Tibial nerve (tissue), 4 donors: ENCODE measurements at regions not wholly inside any gene's neighbourhood (a gene's known extent, or its start where the extent isn't known, plus 50 kb on each side); places are given as distances from the start of the nearest gene placed in this dataset.

Experiments
- DNase-seq, 2 donors: peaks; one replicate each; pipeline ENCODE4 v3.0.0-alpha.2; 2019; ENCODE audit warnings: low spot score in 2 of 2
- H3K27ac ChIP-seq, 4 donors: fragments of 200-600 bp; sonication (generic) in 3 of 4; one replicate each; pipeline ENCODE4 v1.5.1; 2017 to 2019; ENCODE audit warnings: mild to moderate bottlenecking in 1 of 4
- H3K27me3 ChIP-seq, 2 donors: fragments of 200-600 bp; sonication (generic) in 1 of 2; one replicate each; pipeline versions ENCODE4 v1.5.1 to v1.6.0; 2017 to 2019
- H3K36me3 ChIP-seq, 3 donors: fragments of 200-600 bp; sonication (generic); one replicate each; pipeline ENCODE4 v1.5.1; 2018 to 2019
- H3K4me1 ChIP-seq, 4 donors: fragments of 200-600 bp; sonication (generic) in 3 of 4; one replicate each; pipeline ENCODE4 v1.5.1; 2017 to 2019
- H3K4me3 ChIP-seq, 4 donors: fragments of 200-600 bp; sonication (generic) in 3 of 4; one replicate each; pipeline ENCODE4 v1.5.1; 2017 to 2019; ENCODE audit warnings: mild to moderate bottlenecking in 1 of 4, moderate library complexity in 1 of 4
- H3K9me3 ChIP-seq, 4 donors: fragments of 200-600 bp; sonication (generic) in 3 of 4; one replicate each; pipeline ENCODE4 v1.5.1; 2017 to 2019
- CTCF ChIP-seq, 5 experiments: fragments of 200-600 bp in 3 of 5; fragments of 450-650 bp in 2 of 5; sonication (generic) in 3 of 5; IDR thresholded peaks; one replicate each; pipeline ENCODE4 v1.5.1; 2016 to 2019; ENCODE audit warnings: antibody characterized with exemption in 5 of 5, mild to moderate bottlenecking in 3 of 5, moderate library complexity in 2 of 5
- EP300 ChIP-seq, 2 donors: sonication (generic); formaldehyde crosslinking; IDR thresholded peaks; one replicate each; pipeline ENCODE4 v1.6.1; 2017; ENCODE audit warnings: antibody characterized with exemption in 2 of 2, mild to moderate bottlenecking in 1 of 2
- POLR2A ChIP-seq, 2 donors: fragments of 450-650 bp; IDR thresholded peaks; one replicate each; pipeline ENCODE4 v1.6.1; 2017; ENCODE audit warnings: antibody characterized with exemption in 2 of 2, mild to moderate bottlenecking in 2 of 2, moderate library complexity in 2 of 2
- WGBS, 2 donors: methylation state at CpG; one replicate each; pipeline ENCODE4 v1.1.5; 2018; 5-methylcytosine and 5-hydroxymethylcytosine counted together

GRCh38 chr6:28598757-28599686, 73.3 kb downstream of the GPX5 start:
- H3K27me3 ChIP-seq = peaks cover 0 to 23% of the 10 kb centered on the region in 2 donors
- H3K36me3 ChIP-seq = no peaks in the 10 kb centered on the region
- no peak for DNase-seq
- no peak overlapping the region for H3K4me3 ChIP-seq
- TF ChIP-seq EP300 (IDR thresholded peaks at IDR 0.05) (no peak), POLR2A (IDR thresholded peaks at IDR 0.05) (no peak), CTCF (IDR thresholded peaks at IDR 0.05) (no peak)
- H3K27ac ChIP-seq = no peak overlapping the region
- no peaks in the 10 kb centered on the region for H3K4me1 ChIP-seq
- H3K9me3 ChIP-seq = peaks cover 0 to 7% (median 0%) of the 10 kb centered on the region in 4 donors
- WGBS, 2 donors = 80 to 84% methylated on average over 6 of the region's 6 CpGs

- no peaks in the 10 kb centered on the region for H3K4me1 ChIP-seq
- no peak overlapping the region for H3K27ac ChIP-seq
- no peak for DNase-seq
- H3K9me3 ChIP-seq = peaks cover 0 to 7% (median 0%) of the 10 kb centered on the region in 4 donors
- TF ChIP-seq CTCF (IDR thresholded peaks at IDR 0.05) = no peak
- TF ChIP-seq POLR2A (IDR thresholded peaks at IDR 0.05) = no peak
- no peak for TF ChIP-seq EP300 (IDR thresholded peaks at IDR 0.05)
- H3K36me3 ChIP-seq = no peaks in the 10 kb centered on the region
- no peak overlapping the region for H3K4me3 ChIP-seq
- peaks cover 0 to 16% of the 10 kb centered on the region in 2 donors for H3K27me3 ChIP-seq
- 88 to 90% methylated on average over 7 of the region's 7 CpGs for WGBS, 2 donors
These were observed 74.6 kb downstream of the GPX5 start for GRCh38 chr6:28600245-28600644.

GRCh38 chr6:28603891-28604290, 78.2 kb downstream of the GPX5 start:
- DNase-seq = no peak
- Histone ChIP-seq H3K4me1 (peaks cover 0 to 12% (median 0%) of the 10 kb centered on the region in 4 donors), H3K36me3 (no peaks in the 10 kb centered on the region), H3K9me3 (peaks cover 0 to 7% (median 0%) of the 10 kb centered on the region in 4 donors), H3K27me3 (peaks cover 0 to 16% of the 10 kb centered on the region in 2 donors), H3K27ac (no peak overlapping the region), H3K4me3 (no peak overlapping the region)
- WGBS, 2 donors = 11 to 25% methylated on average over 1 of the region's 1 CpG
- TF ChIP-seq CTCF (IDR thresholded peaks at IDR 0.05) = no peak
- no peak for TF ChIP-seq POLR2A (IDR thresholded peaks at IDR 0.05)
- no peak for TF ChIP-seq EP300 (IDR thresholded peaks at IDR 0.05)

- TF ChIP-seq EP300 (IDR thresholded peaks at IDR 0.05) (no peak), CTCF (IDR thresholded peaks at IDR 0.05) (peak in 2 of 5 experiments; percentile 7 to 15)
- WGBS, 2 donors = 3% methylated on average over 30 of the region's 30 CpGs
- Histone ChIP-seq H3K36me3 (no peaks in the 10 kb centered on the region), H3K27me3 (peaks cover 0 to 12% of the 10 kb centered on the region in 2 donors), H3K4me1 (peaks cover 0 to 12% (median 0%) of the 10 kb centered on the region in 4 donors), H3K4me3 (peak overlapping the region in 1 of 4 donors; percentile 44), H3K9me3 (no peaks in the 10 kb centered on the region), H3K27ac (no peak overlapping the region)
- DNase-seq = no peak
These were observed 81.0 kb downstream of the GPX5 start for GRCh38 chr6:28606424-28607391.
